ENCODE measurements at regions not wholly inside any gene's neighbourhood (a gene's known extent, or its start where the extent isn't known, plus 50 kb on each side); places are given as distances from the start of the nearest gene placed in this dataset.

DNA sequence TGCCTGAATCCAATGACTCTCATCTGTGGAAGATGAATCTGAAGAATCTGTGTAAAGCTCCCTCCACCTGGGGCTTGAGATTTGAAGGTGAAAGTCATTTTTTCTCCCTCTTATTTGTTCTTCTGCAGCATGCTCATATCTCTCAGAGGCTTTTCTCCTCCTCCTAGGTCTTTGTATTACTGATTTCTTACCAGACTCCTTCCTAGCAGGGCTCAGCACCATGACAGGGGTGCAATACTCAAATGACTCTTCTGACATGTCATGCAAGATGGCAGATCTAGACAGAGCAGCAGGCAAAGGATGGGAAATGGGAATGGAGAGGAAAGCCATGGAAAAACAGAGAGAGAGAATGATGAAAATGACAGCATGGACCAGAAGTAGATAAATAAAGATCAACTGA lies 118.3 kb downstream of the TMA16 start:
- no peak overlapping the region for H3K4me2 ChIP-seq (ENCODE audit: insufficient read depth, insufficient read length, low read length)
- H2AFZ ChIP-seq (ENCODE audit: low read length), result no peak overlapping the region
- no peak overlapping the region for H3K18ac ChIP-seq (ENCODE audit: insufficient read length, low read depth, low read length)
- H3K36me3 Mint-ChIP-seq (ENCODE audit: insufficient read depth in 1 of 3, low read depth in 3 of 3), result peaks cover 0 to 4% (median 3%) of the 10 kb centered on the region in 3 experiments; a peak in 1 of 7 replicates
- no peak overlapping the region for H2BK120ac ChIP-seq (ENCODE audit: low read depth, low read length, poor library complexity, severe bottlenecking)
- no peak overlapping the region for H2BK5ac ChIP-seq (ENCODE audit: insufficient read length, low read length)
- H3K56ac ChIP-seq (ENCODE audit: insufficient read length, low read depth, low read length), result no peak overlapping the region
- H3K9me3 ChIP-seq (ENCODE audit: control insufficient read depth, low read depth, low read length), result no peaks in the 10 kb centered on the region
- no peak overlapping the region for H3K14ac ChIP-seq (ENCODE audit: insufficient read depth, low read length)
- H2AK5ac ChIP-seq (ENCODE audit: insufficient read length, low read length), result no peak overlapping the region
- no peak overlapping the region for H3T11ph ChIP-seq (ENCODE audit: low read length)
- no peaks in the 10 kb centered on the region for H3K79me2 ChIP-seq (ENCODE audit: insufficient read depth, low read length)
- H4K8ac ChIP-seq (replicated peaks; ENCODE audit: insufficient read length, low read depth, low read length), result no peak overlapping the region
- no peaks in the 10 kb centered on the region for H3K27me3 Mint-ChIP-seq (ENCODE audit: low read depth)
- H4K20me1 ChIP-seq (ENCODE audit: control insufficient read depth, insufficient read depth, insufficient read length), result no peaks in the 10 kb centered on the region
- H3K4me1 ChIP-seq (ENCODE audit: insufficient read depth, low read length), result 0 out of 2 replicates have a peak, but pooled peaks cover 2% of the 10 kb centered on the region
- H3K9ac ChIP-seq (ENCODE audit: extremely low read depth, insufficient read length, low read length), result no peak overlapping the region
- H3K27me3 ChIP-seq (ENCODE audit: insufficient read depth, low read length), result no peaks in the 10 kb centered on the region
- TF ChIP-seq, protein P1, sequence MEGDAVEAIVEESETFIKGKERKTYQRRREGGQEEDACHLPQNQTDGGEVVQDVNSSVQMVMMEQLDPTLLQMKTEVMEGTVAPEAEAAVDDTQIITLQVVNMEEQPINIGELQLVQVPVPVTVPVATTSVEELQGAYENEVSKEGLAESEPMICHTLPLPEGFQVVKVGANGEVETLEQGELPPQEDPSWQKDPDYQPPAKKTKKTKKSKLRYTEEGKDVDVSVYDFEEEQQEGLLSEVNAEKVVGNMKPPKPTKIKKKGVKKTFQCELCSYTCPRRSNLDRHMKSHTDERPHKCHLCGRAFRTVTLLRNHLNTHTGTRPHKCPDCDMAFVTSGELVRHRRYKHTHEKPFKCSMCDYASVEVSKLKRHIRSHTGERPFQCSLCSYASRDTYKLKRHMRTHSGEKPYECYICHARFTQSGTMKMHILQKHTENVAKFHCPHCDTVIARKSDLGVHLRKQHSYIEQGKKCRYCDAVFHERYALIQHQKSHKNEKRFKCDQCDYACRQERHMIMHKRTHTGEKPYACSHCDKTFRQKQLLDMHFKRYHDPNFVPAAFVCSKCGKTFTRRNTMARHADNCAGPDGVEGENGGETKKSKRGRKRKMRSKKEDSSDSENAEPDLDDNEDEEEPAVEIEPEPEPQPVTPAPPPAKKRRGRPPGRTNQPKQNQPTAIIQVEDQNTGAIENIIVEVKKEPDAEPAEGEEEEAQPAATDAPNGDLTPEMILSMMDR (conservative IDR thresholded peaks at IDR 0.05), result no peak
- H2BK15ac ChIP-seq (ENCODE audit: low read depth, low read length), result no peak overlapping the region
- no peak overlapping the region for H2BK20ac ChIP-seq (ENCODE audit: low read depth, low read length, poor library complexity, severe bottlenecking)
- no peaks in the 10 kb centered on the region for H3K79me1 ChIP-seq (ENCODE audit: insufficient read depth, low read depth, low read length, poor library complexity, severe bottlenecking)
- H3K23me2 ChIP-seq (ENCODE audit: insufficient read length, low read depth, low read length, poor library complexity, severe bottlenecking), result no peaks in the 10 kb centered on the region
- H3K27ac ChIP-seq (ENCODE audit: insufficient read length, low read depth, low read length), result no peak overlapping the region
- H3K9me3 Mint-ChIP-seq, result peaks cover 0 to 4% of the 10 kb centered on the region in 2 experiments; a peak in 1 of 5 replicates
- DNase-seq, result no peak
- H2BK12ac ChIP-seq (ENCODE audit: insufficient read length, low read depth, low read length), result no peak overlapping the region
- H3K27ac Mint-ChIP-seq, result no peak overlapping the region
- H3K23ac ChIP-seq (ENCODE audit: insufficient read length, low read depth, low read length), result no peak overlapping the region
- peaks cover 6 to 9% of the 10 kb centered on the region in 2 experiments; a peak in 3 of 4 replicates for H3K4me1 Mint-ChIP-seq
- H4K5ac ChIP-seq (ENCODE audit: insufficient read length, low read depth, low read length), result no peak overlapping the region
- H4K91ac ChIP-seq (ENCODE audit: insufficient read length, low read depth, low read length), result no peak overlapping the region
- no peak overlapping the region for H3K4me3 Mint-ChIP-seq
- no peak overlapping the region for H3K4ac ChIP-seq (ENCODE audit: low read depth, low read length)
